KMS-11 (cell line): ENCODE measurements at regions not wholly inside any gene's neighbourhood (a gene's known extent, or its start where the extent isn't known, plus 50 kb on each side); places are given as distances from the start of the nearest gene placed in this dataset.

Experiments
- H2AFZ ChIP-seq: fragments of 200-600 bp; sonication (generic); 2 replicates; pipeline ENCODE4 v1.6.1; 2016; ENCODE audit warnings: antibody characterized with exemption, mixed run types, low read depth
- H3K27ac ChIP-seq: fragments of 200-600 bp; sonication (generic); 2 replicates; pipeline ENCODE4 v1.6.1; 2016; ENCODE audit warnings: mild to moderate bottlenecking, mixed run types
- H3K27me3 ChIP-seq: fragments of 200-600 bp; sonication (generic); 2 replicates; pipeline ENCODE4 v1.6.1; 2017; ENCODE audit warnings: mild to moderate bottlenecking, low read depth, mixed run types, moderate library complexity; ENCODE audit not compliant: insufficient read depth
- H3K36me3 ChIP-seq: fragments of 200-600 bp; sonication (generic); 2 replicates; pipeline ENCODE4 v1.6.1; 2017; ENCODE audit warnings: mild to moderate bottlenecking, mixed run types; ENCODE audit not compliant: insufficient read depth
- H3K4me1 ChIP-seq: fragments of 200-600 bp; sonication (generic); 2 replicates; pipeline ENCODE4 v1.6.1; 2016; ENCODE audit warnings: mild to moderate bottlenecking, low read depth, mixed run types; ENCODE audit not compliant: poor library complexity, severe bottlenecking
- H3K4me2 ChIP-seq: fragments of 200-600 bp; sonication (generic); 2 replicates; pipeline ENCODE4 v1.7.0; 2016; ENCODE audit warnings: mild to moderate bottlenecking, mixed run types
- H3K4me3 ChIP-seq: fragments of 200-600 bp; sonication (generic); IDR thresholded peaks from 2 replicates; pipeline ENCODE4 v1.6.1; 2017; ENCODE audit warnings: low read depth, low read length, mixed read lengths; ENCODE audit not compliant: insufficient read depth
- H3K79me2 ChIP-seq: fragments of 200-600 bp; sonication (generic); 2 replicates; pipeline ENCODE4 v1.6.1; 2016; ENCODE audit warnings: low read depth, mixed run types; ENCODE audit not compliant: insufficient read depth
- H3K9ac ChIP-seq: fragments of 200-600 bp; sonication (generic); 2 replicates; pipeline ENCODE4 v1.6.1; 2016; ENCODE audit warnings: mild to moderate bottlenecking, mixed run types
- H4K20me1 ChIP-seq: fragments of 200-600 bp; sonication (generic); 2 replicates; pipeline ENCODE4 v1.6.1; 2016; ENCODE audit warnings: mild to moderate bottlenecking, mixed run types; ENCODE audit not compliant: insufficient read depth
- CTCF ChIP-seq: fragments of 200-600 bp; sonication (generic); conservative IDR thresholded peaks from 2 replicates; pipeline ENCODE4 v1.6.1; 2017; ENCODE audit warnings: low read depth, mild to moderate bottlenecking, antibody characterized with exemption, low read length, moderate library complexity, mixed read lengths

GRCh38 chr10:20709708-20710107, 187.4 kb downstream of the NEBL start:
- H3K9ac ChIP-seq, result no peak overlapping the region
- no peaks in the 10 kb centered on the region for H3K79me2 ChIP-seq

GRCh38 chr10:20708305-20708704, 188.8 kb downstream of the NEBL start:
- H3K9ac ChIP-seq, result no peak overlapping the region
- no peak overlapping the region for H3K4me3 ChIP-seq
- H3K27ac ChIP-seq, result no peak overlapping the region
- H3K27me3 ChIP-seq, result no peaks in the 10 kb centered on the region
- no peak overlapping the region for H3K4me2 ChIP-seq
- no peaks in the 10 kb centered on the region for H4K20me1 ChIP-seq
- H3K4me1 ChIP-seq, result no peaks in the 10 kb centered on the region
- H2AFZ ChIP-seq, result no peak overlapping the region
- H3K79me2 ChIP-seq, result no peaks in the 10 kb centered on the region
- TF ChIP-seq CTCF, result no peak
- H3K36me3 ChIP-seq, result no peaks in the 10 kb centered on the region

More at GRCh38 chr10:20709708-20710107, 187.4 kb downstream of the NEBL start:
- H3K4me2 ChIP-seq, result no peak overlapping the region
- no peak overlapping the region for H3K27ac ChIP-seq
- no peaks in the 10 kb centered on the region for H4K20me1 ChIP-seq
- H3K36me3 ChIP-seq, result no peaks in the 10 kb centered on the region
- no peak overlapping the region for H3K4me3 ChIP-seq
- H3K27me3 ChIP-seq, result no peaks in the 10 kb centered on the region
- no peak for TF ChIP-seq CTCF
- H3K4me1 ChIP-seq, result no peaks in the 10 kb centered on the region
- no peak overlapping the region for H2AFZ ChIP-seq

DNA sequence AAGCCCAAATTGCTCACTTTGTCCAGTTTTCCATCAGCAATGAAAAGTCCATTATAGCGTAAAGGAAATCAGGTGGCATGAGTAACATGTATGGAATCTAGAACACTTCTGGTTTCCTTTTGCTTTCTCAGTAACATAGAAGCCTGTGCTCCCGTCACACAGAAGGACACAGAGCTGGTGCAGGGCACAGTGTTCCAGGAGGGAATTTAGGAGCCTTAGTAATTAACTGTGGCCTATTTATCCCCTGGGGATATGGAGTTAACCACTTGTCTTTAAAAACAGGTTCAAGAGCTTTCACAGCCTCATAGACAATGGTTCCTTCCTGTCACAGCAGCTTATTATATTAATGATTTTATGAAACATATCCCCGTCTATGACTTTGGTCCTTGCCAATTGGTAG, 189.9 kb downstream of the NEBL start:
- H3K4me2 ChIP-seq, result no peak overlapping the region
- H3K9ac ChIP-seq, result no peak overlapping the region
- no peaks in the 10 kb centered on the region for H3K4me1 ChIP-seq
- no peak overlapping the region for H3K4me3 ChIP-seq
- no peaks in the 10 kb centered on the region for H4K20me1 ChIP-seq
- TF ChIP-seq CTCF, result no peak
- H2AFZ ChIP-seq, result no peak overlapping the region
- H3K36me3 ChIP-seq, result no peaks in the 10 kb centered on the region
- no peaks in the 10 kb centered on the region for H3K27me3 ChIP-seq
- H3K79me2 ChIP-seq, result no peaks in the 10 kb centered on the region
- no peak overlapping the region for H3K27ac ChIP-seq

GRCh38 chr10:20698837-20699236, 198.3 kb downstream of the NEBL start:
- Histone ChIP-seq H4K20me1 (no peaks in the 10 kb centered on the region), H3K36me3 (no peaks in the 10 kb centered on the region), H3K27ac (no peak overlapping the region), H3K27me3 (no peaks in the 10 kb centered on the region), H3K9ac (no peak overlapping the region), H3K4me2 (no peak overlapping the region), H3K4me3 (no peak overlapping the region), H3K79me2 (no peaks in the 10 kb centered on the region), H2AFZ (no peak overlapping the region), H3K4me1 (no peaks in the 10 kb centered on the region)
- TF ChIP-seq CTCF, result no peak
